CD4-positive, CD25-positive, alpha-beta regulatory T cell (primary cell): ENCODE measurements at regions not wholly inside any gene's neighbourhood (a gene's known extent, or its start where the extent isn't known, plus 50 kb on each side); places are given as distances from the start of the nearest gene placed in this dataset.

Experiments
- ATAC-seq, 2 donors: fragments of 150-1000 bp; cut with Tn5 transposase; one replicate each; pipeline ENCODE4 v1.10.0; 2021; ENCODE audit warnings: low read depth in 2 of 2, moderate number of reproducible peaks in 2 of 2, moderate library complexity in 1 of 2
- DNase-seq, 3 donors: peaks; one replicate each; pipeline versions ENCODE4 v3.0.0 to v3.0.0-alpha.2; 2012 to 2022; ENCODE audit warnings: mixed read lengths in 1 of 3
- H3K27ac ChIP-seq: one replicate; pipeline ENCODE4 v1.7.0; 2013; ENCODE audit warnings: mild to moderate bottlenecking, low read length; ENCODE audit not compliant: insufficient read depth, poor library complexity, severe bottlenecking
- H3K27me3 ChIP-seq: one replicate; pipeline ENCODE4 v1.7.0; 2013; ENCODE audit warnings: low read length; ENCODE audit not compliant: control insufficient read depth, insufficient read depth
- H3K36me3 ChIP-seq: one replicate; pipeline ENCODE4 v1.7.0; 2013; ENCODE audit warnings: mild to moderate bottlenecking, low read length, moderate library complexity; ENCODE audit not compliant: control insufficient read depth, insufficient read depth
- H3K4me1 ChIP-seq: 2 replicates; pipeline ENCODE4 v1.7.0; 2013; ENCODE audit warnings: mild to moderate bottlenecking, low read length; ENCODE audit not compliant: insufficient read depth, control insufficient read depth, poor library complexity, severe bottlenecking
- H3K4me3 ChIP-seq: one replicate; pipeline ENCODE4 v1.7.0; 2013; ENCODE audit warnings: low read depth, mild to moderate bottlenecking, low read length, moderate library complexity
- H3K9me3 ChIP-seq, 2 experiments: 1 replicate in 1 of 2; 2 replicates in 1 of 2; pipeline ENCODE4 v1.7.0; 2013; ENCODE audit warnings: low read length in 2 of 2, mild to moderate bottlenecking in 1 of 2, moderate library complexity in 1 of 2; ENCODE audit not compliant: control insufficient read depth in 2 of 2
- H3K27ac Mint-ChIP-seq, 3 donors: one replicate each; pipeline ENCODE4 v1.8.0; 2020 to 2022; ENCODE audit warnings: mild to moderate bottlenecking in 3 of 3, mixed read lengths in 3 of 3, moderate library complexity in 2 of 3
- H3K27me3 Mint-ChIP-seq: one replicate; pipeline ENCODE4 v1.8.0; 2022; ENCODE audit warnings: mild to moderate bottlenecking, mixed read lengths
- H3K36me3 Mint-ChIP-seq: one replicate; pipeline ENCODE4 v1.8.0; 2020; ENCODE audit warnings: mixed read lengths
- H3K4me1 Mint-ChIP-seq, 4 donors: one replicate each; pipeline ENCODE4 v1.8.0; 2020 to 2022; ENCODE audit warnings: mixed read lengths in 4 of 4, mild to moderate bottlenecking in 1 of 4
- H3K4me3 Mint-ChIP-seq, 4 donors: one replicate each; pipeline ENCODE4 v1.8.0; 2020 to 2022; ENCODE audit warnings: mild to moderate bottlenecking in 4 of 4, mixed read lengths in 4 of 4, moderate library complexity in 3 of 4
- H3K9me3 Mint-ChIP-seq, 7 donors: one replicate each; pipeline ENCODE4 v1.8.0; 2020 to 2022; ENCODE audit warnings: mixed read lengths in 7 of 7, mild to moderate bottlenecking in 3 of 7, moderate library complexity in 2 of 7

DNA sequence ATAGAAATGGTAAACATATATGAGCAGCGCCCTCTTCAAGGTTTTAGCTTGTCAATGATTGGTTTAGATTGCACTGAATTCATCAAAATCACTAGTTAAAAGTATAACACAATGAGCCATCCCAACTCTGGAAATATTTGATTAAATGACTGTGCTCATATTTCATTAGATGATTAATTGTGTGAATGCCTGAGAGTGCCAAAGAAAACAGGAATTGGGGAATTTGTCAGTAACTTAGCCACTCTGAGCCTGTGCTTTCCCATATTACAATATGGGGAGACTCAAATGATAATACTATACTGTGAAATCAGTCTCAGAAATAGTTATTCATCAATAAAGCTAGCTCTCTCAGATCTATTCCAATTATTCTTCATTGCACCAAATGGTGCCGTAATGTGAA, 2087.6 kb upstream of the CELF4 start:
- no peak for ATAC-seq
- H3K36me3 ChIP-seq: no peaks in the 10 kb centered on the region
- no peaks in the 10 kb centered on the region for H3K27me3 ChIP-seq
- Mint-ChIP-seq H3K27ac (no peak overlapping the region), H3K27me3 (no peaks in the 10 kb centered on the region), H3K4me1 (no peaks in the 10 kb centered on the region), H3K36me3 (no peaks in the 10 kb centered on the region), H3K4me3 (no peak overlapping the region), H3K9me3 (peaks cover 0 to 12% (median 3%) of the 10 kb centered on the region in 7 donors)
- H3K4me1 ChIP-seq: no peaks in the 10 kb centered on the region
- H3K27ac ChIP-seq: no peak overlapping the region
- H3K9me3 ChIP-seq: no peaks in the 10 kb centered on the region
- DNase-seq: no peak
- no peak overlapping the region for H3K4me3 ChIP-seq

DNA sequence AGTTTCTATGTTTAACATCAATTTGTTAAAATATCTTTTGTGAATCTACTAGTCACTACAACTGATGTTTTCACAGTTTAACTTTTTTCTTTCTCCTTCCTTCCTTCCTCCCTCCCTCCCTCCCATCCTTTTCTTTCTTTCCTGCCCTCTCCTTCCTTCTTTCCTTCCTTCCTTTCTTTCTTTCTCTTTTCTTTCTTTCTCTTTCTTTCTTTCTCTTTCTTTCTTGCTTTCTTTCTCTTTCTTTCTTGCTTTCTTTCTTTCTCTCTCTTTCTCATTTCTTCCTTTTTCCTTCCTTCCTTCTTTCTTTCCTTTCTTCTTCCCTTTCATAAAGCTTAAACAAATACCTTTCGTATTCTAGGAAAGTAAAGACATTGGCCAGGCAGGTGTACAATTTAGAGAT, 2083.0 kb upstream of the CELF4 start:
- no peaks in the 10 kb centered on the region for H3K4me1 Mint-ChIP-seq
- Histone ChIP-seq H3K9me3 (no peaks in the 10 kb centered on the region), H3K4me1 (no peaks in the 10 kb centered on the region), H3K4me3 (no peak overlapping the region), H3K36me3 (no peaks in the 10 kb centered on the region), H3K27me3 (no peaks in the 10 kb centered on the region), H3K27ac (no peak overlapping the region)
- no peak overlapping the region for H3K4me3 Mint-ChIP-seq
- no peaks in the 10 kb centered on the region for H3K36me3 Mint-ChIP-seq
- ATAC-seq: no peak
- peaks cover 1 to 10% (median 5%) of the 10 kb centered on the region in 7 donors for H3K9me3 Mint-ChIP-seq
- DNase-seq: no peak
- H3K27ac Mint-ChIP-seq: no peak overlapping the region
- no peaks in the 10 kb centered on the region for H3K27me3 Mint-ChIP-seq

- DNase-seq: no peak
- Histone ChIP-seq H3K27me3 (no peaks in the 10 kb centered on the region), H3K4me1 (no peaks in the 10 kb centered on the region), H3K9me3 (no peaks in the 10 kb centered on the region), H3K36me3 (no peaks in the 10 kb centered on the region), H3K27ac (no peak overlapping the region), H3K4me3 (no peak overlapping the region)
- ATAC-seq: no peak
- no peaks in the 10 kb centered on the region for H3K36me3 Mint-ChIP-seq
- no peak overlapping the region for H3K4me3 Mint-ChIP-seq
- H3K27ac Mint-ChIP-seq: no peak overlapping the region
- H3K4me1 Mint-ChIP-seq: no peaks in the 10 kb centered on the region
- H3K9me3 Mint-ChIP-seq: peaks cover 1 to 12% (median 5%) of the 10 kb centered on the region in 7 donors
- no peaks in the 10 kb centered on the region for H3K27me3 Mint-ChIP-seq
Observed at GRCh38 chr18:39647627-39648534, 2082.3 kb upstream of the CELF4 start.

DNA sequence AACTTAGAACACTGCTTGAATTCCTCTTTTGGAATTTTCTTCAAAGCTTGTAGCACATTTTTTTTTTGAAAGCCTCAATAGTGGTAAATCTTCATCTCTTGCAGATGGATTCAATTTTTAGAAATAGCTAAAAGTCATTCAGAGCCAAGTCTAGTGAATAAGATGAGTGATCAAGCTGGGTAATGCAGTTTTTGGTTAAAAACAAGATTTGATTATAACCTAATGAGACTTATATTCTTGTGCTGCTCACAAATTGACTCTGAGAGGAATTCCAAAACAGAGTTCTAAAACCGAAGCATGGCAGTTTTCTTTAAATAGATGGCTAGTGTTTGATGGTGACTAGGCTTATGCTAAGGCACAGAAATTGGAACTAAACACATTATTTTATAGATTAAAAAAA, 2072.6 kb upstream of the CELF4 start:
- Mint-ChIP-seq H3K36me3 (no peaks in the 10 kb centered on the region), H3K9me3 (peaks cover 0 to 10% (median 6%) of the 10 kb centered on the region in 7 donors), H3K27me3 (no peaks in the 10 kb centered on the region), H3K4me3 (peak overlapping the region in 1 of 4 donors; percentile 84), H3K4me1 (no peaks in the 10 kb centered on the region), H3K27ac (no peak overlapping the region)
- DNase-seq (no peak), ATAC-seq (no peak)
- no peaks in the 10 kb centered on the region for H3K36me3 ChIP-seq
- no peaks in the 10 kb centered on the region for H3K4me1 ChIP-seq
- H3K9me3 ChIP-seq: peaks cover 0 to 5% of the 10 kb centered on the region in 2 experiments
- H3K4me3 ChIP-seq: no peak overlapping the region
- H3K27me3 ChIP-seq: no peaks in the 10 kb centered on the region
- H3K27ac ChIP-seq: no peak overlapping the region

DNA sequence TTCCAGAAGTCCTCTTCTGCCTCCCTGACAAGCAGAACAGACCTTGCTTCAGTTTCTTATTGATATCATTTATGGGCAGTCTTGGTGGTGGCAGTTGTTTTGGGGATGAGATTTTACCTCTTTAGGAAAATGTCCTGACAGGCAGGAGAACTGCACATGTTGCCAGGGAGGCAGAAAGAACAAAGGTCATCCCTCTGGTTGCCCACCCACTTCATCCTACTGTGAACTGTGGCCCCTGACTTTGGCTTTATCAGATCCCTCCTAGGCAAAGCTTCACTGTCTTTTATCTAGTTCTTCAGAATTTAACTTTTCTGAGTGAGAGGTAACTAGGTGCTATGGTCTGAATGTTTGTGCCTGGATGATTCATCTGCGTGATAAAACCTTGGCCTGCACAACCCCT, 2071.3 kb upstream of the CELF4 start:
- ATAC-seq (no peak), DNase-seq (no peak)
- no peaks in the 10 kb centered on the region for H3K36me3 Mint-ChIP-seq
- no peaks in the 10 kb centered on the region for H3K27me3 Mint-ChIP-seq
- H3K4me1 ChIP-seq: no peaks in the 10 kb centered on the region
- no peaks in the 10 kb centered on the region for H3K27me3 ChIP-seq
- peaks cover 0 to 12% (median 6%) of the 10 kb centered on the region in 7 donors for H3K9me3 Mint-ChIP-seq
- peaks cover 0 to 5% of the 10 kb centered on the region in 2 experiments for H3K9me3 ChIP-seq
- H3K4me3 Mint-ChIP-seq: no peak overlapping the region
- no peaks in the 10 kb centered on the region for H3K4me1 Mint-ChIP-seq
- no peak overlapping the region for H3K27ac ChIP-seq
- H3K27ac Mint-ChIP-seq: no peak overlapping the region
- no peaks in the 10 kb centered on the region for H3K36me3 ChIP-seq
- H3K4me3 ChIP-seq: no peak overlapping the region

DNA sequence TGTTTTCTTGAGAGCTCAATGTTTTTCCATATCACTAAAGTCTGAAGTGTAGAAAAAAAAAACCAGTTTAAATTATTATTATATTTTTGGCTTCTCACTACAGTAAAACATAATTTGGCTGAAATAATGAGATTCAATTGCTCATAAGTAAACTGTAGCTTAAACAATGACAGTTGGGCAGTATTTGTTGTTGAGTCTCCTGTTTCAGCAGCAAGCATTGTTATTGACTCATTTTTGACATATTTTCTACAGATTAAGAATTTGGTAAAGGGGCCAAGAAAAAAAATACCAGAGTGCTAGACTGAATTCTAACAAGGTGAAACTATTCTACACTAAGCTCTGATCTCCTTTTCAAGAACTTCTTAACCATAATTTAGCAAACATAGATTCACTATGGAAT, 2070.4 kb upstream of the CELF4 start:
- Histone ChIP-seq H3K4me3 (no peak overlapping the region), H3K36me3 (no peaks in the 10 kb centered on the region), H3K27ac (no peak overlapping the region), H3K9me3 (peaks cover 0 to 5% of the 10 kb centered on the region in 2 experiments), H3K27me3 (no peaks in the 10 kb centered on the region), H3K4me1 (no peaks in the 10 kb centered on the region)
- Mint-ChIP-seq H3K4me1 (no peaks in the 10 kb centered on the region), H3K27ac (no peak overlapping the region), H3K4me3 (no peak overlapping the region), H3K9me3 (peaks cover 0 to 14% (median 6%) of the 10 kb centered on the region in 7 donors), H3K36me3 (no peaks in the 10 kb centered on the region), H3K27me3 (no peaks in the 10 kb centered on the region)
- no peak for ATAC-seq
- no peak for DNase-seq

- ATAC-seq (no peak), DNase-seq (no peak)
- Histone ChIP-seq H3K27me3 (no peaks in the 10 kb centered on the region), H3K27ac (no peak overlapping the region), H3K4me3 (no peak overlapping the region), H3K4me1 (no peaks in the 10 kb centered on the region), H3K36me3 (no peaks in the 10 kb centered on the region), H3K9me3 (peaks cover 0 to 5% of the 10 kb centered on the region in 2 experiments)
- Mint-ChIP-seq H3K4me3 (no peak overlapping the region), H3K9me3 (peaks cover 0 to 16% (median 8%) of the 10 kb centered on the region in 7 donors), H3K27me3 (no peaks in the 10 kb centered on the region), H3K36me3 (no peaks in the 10 kb centered on the region), H3K4me1 (no peaks in the 10 kb centered on the region), H3K27ac (no peak overlapping the region)
Observed at GRCh38 chr18:39635192-39635591, 2069.6 kb upstream of the CELF4 start.

DNA sequence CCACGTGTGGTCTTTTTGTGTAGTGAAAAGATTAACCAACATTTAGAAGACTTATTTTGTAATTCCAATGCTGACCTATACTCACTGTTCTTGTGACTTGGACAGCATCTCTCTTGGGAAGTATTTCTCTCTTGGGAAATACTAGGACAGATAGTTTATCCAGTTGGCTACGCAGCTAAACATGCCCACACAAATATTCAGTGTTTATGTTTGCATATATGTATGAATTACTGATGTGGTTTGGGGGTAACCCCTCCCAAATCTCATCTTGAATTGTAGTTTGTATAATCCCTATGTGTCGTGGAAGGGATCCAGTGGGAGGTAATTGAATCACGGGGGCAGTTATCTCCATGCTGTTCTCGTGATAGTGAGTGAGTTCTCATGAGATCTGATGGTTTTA, 2062.3 kb upstream of the CELF4 start:
- no peaks in the 10 kb centered on the region for H3K27me3 ChIP-seq
- no peaks in the 10 kb centered on the region for H3K9me3 ChIP-seq
- Mint-ChIP-seq H3K27ac (no peak overlapping the region), H3K4me1 (no peaks in the 10 kb centered on the region), H3K4me3 (no peak overlapping the region), H3K27me3 (no peaks in the 10 kb centered on the region), H3K36me3 (no peaks in the 10 kb centered on the region), H3K9me3 (peaks cover 3 to 17% (median 8%) of the 10 kb centered on the region in 7 donors)
- DNase-seq: no peak
- ATAC-seq: no peak
- H3K4me1 ChIP-seq: no peaks in the 10 kb centered on the region
- no peak overlapping the region for H3K4me3 ChIP-seq
- H3K27ac ChIP-seq: no peak overlapping the region
- no peaks in the 10 kb centered on the region for H3K36me3 ChIP-seq
